ENCODE measurements at regions not wholly inside any gene's neighbourhood (a gene's known extent, or its start where the extent isn't known, plus 50 kb on each side); places are given as distances from the start of the nearest gene placed in this dataset.
A peak's percentile ranks its signal among the peaks of the same experiment; 100 is the strongest.

DNA sequence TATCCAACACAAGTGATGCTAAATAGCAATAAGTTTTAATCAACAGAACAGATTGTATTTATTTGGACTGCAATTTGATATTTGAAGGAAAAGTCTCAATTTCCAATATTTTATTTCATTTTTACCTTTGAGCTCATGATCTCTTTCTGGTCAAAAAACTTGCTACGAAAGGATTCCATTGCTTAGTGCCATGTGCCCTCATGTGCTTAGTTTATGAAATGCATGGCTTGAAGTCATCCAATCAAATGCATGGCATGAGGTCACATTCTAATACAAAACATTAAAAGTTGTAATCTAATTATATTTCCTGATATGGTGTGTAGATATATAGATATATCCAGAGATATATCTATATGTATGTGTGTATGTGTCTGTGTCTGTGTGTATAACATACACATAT lies 321.2 kb upstream of the ADGRB3 start:
- Histone ChIP-seq H2BK20ac (ENCODE audit: low read length) (no peak overlapping the region), H2BK5ac (ENCODE audit: low read depth, low read length) (no peak overlapping the region), H3K56ac (replicated peaks; ENCODE audit: insufficient read length, low read depth, low read length) (no peak overlapping the region), H3K18ac (ENCODE audit: extremely low read depth, low read length) (no peak overlapping the region), H2BK15ac (ENCODE audit: low read length) (no peak overlapping the region), H4K91ac (replicated peaks; ENCODE audit: insufficient read length, low read length) (no peak overlapping the region), H3K9ac (replicated peaks in 1 of 4; ENCODE audit: extremely low read depth in 1 of 4, low read depth in 3 of 4, low read length in 3 of 4) (no peak overlapping the region), H2BK12ac (ENCODE audit: low read depth, low read length) (no peak overlapping the region), H3K27ac (ENCODE audit: low read depth, low read length) (no peak overlapping the region), H3K4ac (replicated peaks; ENCODE audit: insufficient read length, low read depth, low read length) (no peak overlapping the region), H3K36me3 (ENCODE audit: control insufficient read depth in 2 of 4, insufficient read depth in 4 of 4, low read length in 3 of 4) (no peaks in the 10 kb centered on the region), H4K8ac (ENCODE audit: extremely low read depth, insufficient read depth, low read length) (no peak overlapping the region), H3K9me3 (ENCODE audit: insufficient read depth in 2 of 2, low read depth in 1 of 2, low read length in 1 of 2) (no peaks in the 10 kb centered on the region), H3K4me1 (replicated peaks in 1 of 4; ENCODE audit: control insufficient read depth in 3 of 4, insufficient read depth in 4 of 4, low read length in 3 of 4) (no peaks in the 10 kb centered on the region), H3K23ac (ENCODE audit: insufficient read length) (no peak overlapping the region), H2AK5ac (ENCODE audit: low read depth, low read length) (no peak overlapping the region), H3K4me2 (ENCODE audit: insufficient read depth in 1 of 2, low read depth in 2 of 2, low read length in 2 of 2) (no peak overlapping the region), H3K79me1 (ENCODE audit: low read depth, low read length) (no peaks in the 10 kb centered on the region), H4K20me1 (replicated peaks in 1 of 2; ENCODE audit: control insufficient read depth in 1 of 2, insufficient read depth in 2 of 2, low read length in 2 of 2) (no peaks in the 10 kb centered on the region), H3K23me2 (ENCODE audit: low read depth, low read length) (no peaks in the 10 kb centered on the region), H3K4me3 (ENCODE audit: extremely low read depth in 1 of 4, insufficient read depth in 2 of 4, low read depth in 3 of 4, low read length in 4 of 4) (no peak overlapping the region), H3K27me3 (replicated peaks in 1 of 4; ENCODE audit: control insufficient read depth in 3 of 4, extremely low read depth in 1 of 4, insufficient read depth in 3 of 4, low read length in 3 of 4) (no peaks in the 10 kb centered on the region), H3K79me2 (ENCODE audit: control insufficient read depth in 1 of 2, insufficient read depth in 2 of 2, low read length in 2 of 2) (no peaks in the 10 kb centered on the region), H3K14ac (ENCODE audit: insufficient read length) (no peak overlapping the region), H2AFZ (ENCODE audit: low read length) (no peak overlapping the region), H4K5ac (ENCODE audit: insufficient read length, low read depth, low read length) (no peak overlapping the region), H2BK120ac (replicated peaks; ENCODE audit: low read depth, low read length) (no peak overlapping the region)
- TF ChIP-seq SIX5 (IDR thresholded peaks at IDR 0.05; ENCODE audit: low read depth, low read length) = no peak
- TF ChIP-seq, protein P1, sequence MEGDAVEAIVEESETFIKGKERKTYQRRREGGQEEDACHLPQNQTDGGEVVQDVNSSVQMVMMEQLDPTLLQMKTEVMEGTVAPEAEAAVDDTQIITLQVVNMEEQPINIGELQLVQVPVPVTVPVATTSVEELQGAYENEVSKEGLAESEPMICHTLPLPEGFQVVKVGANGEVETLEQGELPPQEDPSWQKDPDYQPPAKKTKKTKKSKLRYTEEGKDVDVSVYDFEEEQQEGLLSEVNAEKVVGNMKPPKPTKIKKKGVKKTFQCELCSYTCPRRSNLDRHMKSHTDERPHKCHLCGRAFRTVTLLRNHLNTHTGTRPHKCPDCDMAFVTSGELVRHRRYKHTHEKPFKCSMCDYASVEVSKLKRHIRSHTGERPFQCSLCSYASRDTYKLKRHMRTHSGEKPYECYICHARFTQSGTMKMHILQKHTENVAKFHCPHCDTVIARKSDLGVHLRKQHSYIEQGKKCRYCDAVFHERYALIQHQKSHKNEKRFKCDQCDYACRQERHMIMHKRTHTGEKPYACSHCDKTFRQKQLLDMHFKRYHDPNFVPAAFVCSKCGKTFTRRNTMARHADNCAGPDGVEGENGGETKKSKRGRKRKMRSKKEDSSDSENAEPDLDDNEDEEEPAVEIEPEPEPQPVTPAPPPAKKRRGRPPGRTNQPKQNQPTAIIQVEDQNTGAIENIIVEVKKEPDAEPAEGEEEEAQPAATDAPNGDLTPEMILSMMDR (IDR thresholded peaks at IDR 0.05; ENCODE audit: control extremely low read depth in 1 of 3, insufficient read depth in 1 of 3, low read depth in 1 of 3, low read length in 3 of 3) = peak in 2 of 3 experiments; percentile 28 to 36; a peak in 2 of 4 replicates
- peak; percentile 73 to 80 for TF ChIP-seq RAD21 (IDR thresholded peaks at IDR 0.05 in 1 of 2, conservative IDR thresholded peaks at IDR 0.05 in 1 of 2; ENCODE audit: low read depth in 2 of 2, low read length in 2 of 2)
- 94% methylated on average over 1 of the region's 1 CpG; no CpG with 5 or more reads in 1 of the 2 experiments for WGBS, 2 experiments (ENCODE audit: extremely low coverage in 1 of 2, insufficient coverage in 1 of 2, insufficient read length in 1 of 2, insufficient replicate concordance in 2 of 2, low coverage in 1 of 2, low lambda C conversion rate in 2 of 2, missing lambda C conversion rate in 1 of 2)
- FAIRE-seq (peak; percentile 19), DNase-seq (ENCODE audit: low read depth in 1 of 2, low spot score in 2 of 2) (no peak)
- CTCF ChIA-PET (ENCODE audit: partially characterized antibody) = interaction anchor here (0.6 to 1.1 kb wide), 4 partner anchors 30 to 1247 kb away, joined by 3 to 5 read pairs (median 3); no protein-coding TSS in a partner anchor
- POLR2A ChIA-PET (ENCODE audit: partially characterized antibody) = interaction anchor here (1.1 kb wide), 1 partner anchor 398 kb away, joined by 3 read pairs; no protein-coding TSS in a partner anchor

Measured in H1 (cell line).